Right ventricle myocardium superior (tissue), 1 donor: ENCODE measurements at regions not wholly inside any gene's neighbourhood (a gene's known extent, or its start where the extent isn't known, plus 50 kb on each side); places are given as distances from the start of the nearest gene placed in this dataset.
"Not testable (repeated sequence)": the region's sequence is repeated elsewhere in the genome, so short reads cannot be mapped to it uniquely, and the experiment has no call there.

Experiments
- ATAC-seq: fragments of 200-7000 bp; cut with Tn5 transposase; one replicate; pipeline ENCODE4 v1.9.1; 2020; ENCODE audit warnings: mild to moderate bottlenecking; ENCODE audit not compliant: poor library complexity
- DNase-seq: peaks from one replicate; pipeline ENCODE4 v3.0.0-alpha.2; 2020
- intact Hi-C: fragments of 100-400 bp; cut with DNase I; formaldehyde crosslinking; loops from one replicate; pipeline ENCODE4 v1.11.2; 2022
- donor health status: DM: no; HTN: yes; CAD: no; lungs with severe emphysema.

- no peak for DNase-seq
- intact Hi-C loops: loop anchor here (10.0 kb wide), 1 partner anchor 866 kb away; no protein-coding TSS in a partner anchor
- ATAC-seq: no peak
Observed at GRCh38 chrX:34300871-34301270, 168.8 kb upstream of the FAM47A start.

- DNase-seq (no peak), ATAC-seq (no peak)
- intact Hi-C loops: no loop called here
Observed at GRCh38 chrX:34299451-34299967, 167.4 kb upstream of the FAM47A start.

GRCh38 chrX:34294665-34295064 is 162.6 kb upstream of the FAM47A start:
- ATAC-seq (no peak), DNase-seq (no peak)
- intact Hi-C loops: no loop called here

GRCh38 chrX:34288782-34289181 is 156.7 kb upstream of the FAM47A start:
- ATAC-seq (no peak), DNase-seq (no peak)
- intact Hi-C loops: no loop called here

GRCh38 chrX:34279866-34280560 is 147.9 kb upstream of the FAM47A start:
- DNase-seq (no peak), ATAC-seq (no peak)
- intact Hi-C loops: no loop called here

GRCh38 chrX:34275699-34276098 is 143.6 kb upstream of the FAM47A start:
- ATAC-seq (no peak), DNase-seq (no peak)
- intact Hi-C loops: no loop called here

GRCh38 chrX:34270434-34270833 is 138.3 kb upstream of the FAM47A start:
- ATAC-seq (no peak), DNase-seq (no peak)
- intact Hi-C loops: no loop called here

- ATAC-seq: no peak
- intact Hi-C loops: no loop called here
Observed at GRCh38 chrX:34238896-34239295, 106.8 kb upstream of the FAM47A start.

GRCh38 chrX:34230156-34230555 is 98.0 kb upstream of the FAM47A start:
- intact Hi-C loops, DNase-seq, ATAC-seq: not testable (repeated sequence)

More at GRCh38 chrX:34238896-34239295, 106.8 kb upstream of the FAM47A start:
- DNase-seq: no peak

- intact Hi-C loops: no loop called here
- DNase-seq (no peak), ATAC-seq (no peak)
Observed at GRCh38 chrX:34227804-34228203, 95.7 kb upstream of the FAM47A start.

- intact Hi-C loops: no loop called here
- DNase-seq: no peak
- ATAC-seq: no peak
Observed at GRCh38 chrX:34223574-34223973, 91.5 kb upstream of the FAM47A start.

GRCh38 chrX:34218063-34218462 is 85.9 kb upstream of the FAM47A start:
- intact Hi-C loops: no loop called here
- DNase-seq: no peak
- ATAC-seq: no peak

GRCh38 chrX:34197946-34198345 is 65.8 kb upstream of the FAM47A start:
- intact Hi-C loops: no loop called here
- DNase-seq (no peak), ATAC-seq (no peak)
